Suprapubic skin (tissue), 4 donors: ENCODE measurements at regions not wholly inside any gene's neighbourhood (a gene's known extent, or its start where the extent isn't known, plus 50 kb on each side); places are given as distances from the start of the nearest gene placed in this dataset.
"Not testable (repeated sequence)": the region's sequence is repeated elsewhere in the genome, so short reads cannot be mapped to it uniquely, and the experiment has no call there.

Experiments
- DNase-seq, 2 donors: peaks; one replicate each; pipeline ENCODE4 v3.0.0-alpha.2; 2019; ENCODE audit warnings: low spot score in 2 of 2
- H3K27ac ChIP-seq: fragments of 200-600 bp; sonication (generic); one replicate; pipeline ENCODE4 v1.5.1; 2019
- H3K27me3 ChIP-seq: fragments of 200-600 bp; sonication (generic); one replicate; pipeline ENCODE4 v1.5.1; 2019
- H3K36me3 ChIP-seq: fragments of 200-600 bp; sonication (generic); one replicate; pipeline ENCODE4 v1.5.1; 2019
- H3K4me1 ChIP-seq: fragments of 200-600 bp; sonication (generic); one replicate; pipeline ENCODE4 v1.5.1; 2019
- H3K4me3 ChIP-seq: fragments of 200-600 bp; sonication (generic); one replicate; pipeline ENCODE4 v1.5.1; 2019; ENCODE audit warnings: mild to moderate bottlenecking
- H3K9me3 ChIP-seq: fragments of 200-600 bp; sonication (generic); one replicate; pipeline ENCODE4 v1.5.1; 2019
- CTCF ChIP-seq, 2 donors: fragments of 200-600 bp in 1 of 2; fragments of 450-650 bp in 1 of 2; sonication (generic) in 1 of 2; IDR thresholded peaks; one replicate each; pipeline ENCODE4 v1.5.1; 2016 to 2019; ENCODE audit warnings: antibody characterized with exemption in 2 of 2, mild to moderate bottlenecking in 1 of 2, moderate library complexity in 1 of 2
- EP300 ChIP-seq: sonication (generic); formaldehyde crosslinking; IDR thresholded peaks from one replicate; pipeline ENCODE4 v1.6.1; 2017; ENCODE audit warnings: antibody characterized with exemption
- POLR2A ChIP-seq, 2 donors: fragments of 450-650 bp; IDR thresholded peaks; one replicate each; pipeline ENCODE4 v1.6.1; 2017; ENCODE audit warnings: antibody characterized with exemption in 2 of 2, mild to moderate bottlenecking in 2 of 2, moderate library complexity in 2 of 2
- POLR2AphosphoS5 ChIP-seq, 3 donors: sonication (generic); formaldehyde crosslinking; IDR thresholded peaks; one replicate each; pipeline ENCODE4 v1.6.1; 2017; ENCODE audit warnings: antibody characterized with exemption in 3 of 3
- WGBS: methylation state at CpG from one replicate; pipeline ENCODE4 v1.1.5; 2018; 5-methylcytosine and 5-hydroxymethylcytosine counted together

GRCh38 chr4:31793907-31794306, 1073.7 kb downstream of the PCDH7 start:
- no peaks in the 10 kb centered on the region for H3K4me1 ChIP-seq
- H3K27me3 ChIP-seq = no peaks in the 10 kb centered on the region
- 69% methylated on average over 4 of the region's 4 CpGs for WGBS
- no peaks in the 10 kb centered on the region for H3K36me3 ChIP-seq
- no peak overlapping the region for H3K4me3 ChIP-seq
- no peaks in the 10 kb centered on the region for H3K9me3 ChIP-seq
- DNase-seq = no peak
- H3K27ac ChIP-seq = no peak overlapping the region
- TF ChIP-seq POLR2A (IDR thresholded peaks at IDR 0.05) (no peak), CTCF (IDR thresholded peaks at IDR 0.05) (no peak), EP300 (no peak), POLR2AphosphoS5 (IDR thresholded peaks at IDR 0.05) (no peak)

GRCh38 chr4:31797052-31797451, 1076.9 kb downstream of the PCDH7 start:
- not testable (repeated sequence) for H3K4me3 ChIP-seq, H3K9me3 ChIP-seq, H3K27ac ChIP-seq, DNase-seq, H3K36me3 ChIP-seq, H3K4me1 ChIP-seq, H3K27me3 ChIP-seq
- 96% methylated on average over 1 of the region's 1 CpG for WGBS

GRCh38 chr4:31803526-31804195, 1083.5 kb downstream of the PCDH7 start:
- Histone ChIP-seq H3K36me3 (no peaks in the 10 kb centered on the region), H3K27me3 (no peaks in the 10 kb centered on the region), H3K4me3 (no peak overlapping the region), H3K9me3 (no peaks in the 10 kb centered on the region), H3K4me1 (no peaks in the 10 kb centered on the region), H3K27ac (no peak overlapping the region)
- WGBS = 62% methylated on average over 3 of the region's 3 CpGs
- DNase-seq = no peak
- TF ChIP-seq EP300 (no peak), POLR2AphosphoS5 (IDR thresholded peaks at IDR 0.05) (no peak), POLR2A (IDR thresholded peaks at IDR 0.05) (no peak), CTCF (IDR thresholded peaks at IDR 0.05) (no peak)

- WGBS = 70% methylated on average over 2 of the region's 2 CpGs
- Histone ChIP-seq H3K27me3 (no peaks in the 10 kb centered on the region), H3K27ac (no peak overlapping the region), H3K4me1 (no peaks in the 10 kb centered on the region), H3K4me3 (no peak overlapping the region), H3K9me3 (no peaks in the 10 kb centered on the region), H3K36me3 (no peaks in the 10 kb centered on the region)
- no peak for DNase-seq
- TF ChIP-seq CTCF (IDR thresholded peaks at IDR 0.05) (no peak), EP300 (no peak), POLR2AphosphoS5 (IDR thresholded peaks at IDR 0.05) (no peak), POLR2A (IDR thresholded peaks at IDR 0.05) (no peak)
Measured at GRCh38 chr4:31807036-31807435, 1086.9 kb downstream of the PCDH7 start.

GRCh38 chr4:31844350-31844749, 1124.2 kb downstream of the PCDH7 start:
- no peaks in the 10 kb centered on the region for H3K36me3 ChIP-seq
- H3K27me3 ChIP-seq = no peaks in the 10 kb centered on the region
- no peak for DNase-seq
- H3K4me3 ChIP-seq = no peak overlapping the region
- TF ChIP-seq EP300 (no peak), POLR2AphosphoS5 (IDR thresholded peaks at IDR 0.05) (no peak), CTCF (IDR thresholded peaks at IDR 0.05) (no peak), POLR2A (IDR thresholded peaks at IDR 0.05) (no peak)
- 89% methylated on average over 1 of the region's 1 CpG for WGBS
- no peaks in the 10 kb centered on the region for H3K9me3 ChIP-seq
- H3K27ac ChIP-seq = no peak overlapping the region
- H3K4me1 ChIP-seq = no peaks in the 10 kb centered on the region

- no peak for DNase-seq
- H3K4me1 ChIP-seq = no peaks in the 10 kb centered on the region
- no peaks in the 10 kb centered on the region for H3K9me3 ChIP-seq
- H3K27me3 ChIP-seq = no peaks in the 10 kb centered on the region
- H3K36me3 ChIP-seq = no peaks in the 10 kb centered on the region
- TF ChIP-seq EP300 = no peak
- 78% methylated on average over 2 of the region's 2 CpGs for WGBS
- H3K4me3 ChIP-seq = no peak overlapping the region
- no peak overlapping the region for H3K27ac ChIP-seq
Measured at GRCh38 chr4:31851946-31852345, 1131.8 kb downstream of the PCDH7 start.
